ENCODE measurements at regions not wholly inside any gene's neighbourhood (a gene's known extent, or its start where the extent isn't known, plus 50 kb on each side); places are given as distances from the start of the nearest gene placed in this dataset.

DNA sequence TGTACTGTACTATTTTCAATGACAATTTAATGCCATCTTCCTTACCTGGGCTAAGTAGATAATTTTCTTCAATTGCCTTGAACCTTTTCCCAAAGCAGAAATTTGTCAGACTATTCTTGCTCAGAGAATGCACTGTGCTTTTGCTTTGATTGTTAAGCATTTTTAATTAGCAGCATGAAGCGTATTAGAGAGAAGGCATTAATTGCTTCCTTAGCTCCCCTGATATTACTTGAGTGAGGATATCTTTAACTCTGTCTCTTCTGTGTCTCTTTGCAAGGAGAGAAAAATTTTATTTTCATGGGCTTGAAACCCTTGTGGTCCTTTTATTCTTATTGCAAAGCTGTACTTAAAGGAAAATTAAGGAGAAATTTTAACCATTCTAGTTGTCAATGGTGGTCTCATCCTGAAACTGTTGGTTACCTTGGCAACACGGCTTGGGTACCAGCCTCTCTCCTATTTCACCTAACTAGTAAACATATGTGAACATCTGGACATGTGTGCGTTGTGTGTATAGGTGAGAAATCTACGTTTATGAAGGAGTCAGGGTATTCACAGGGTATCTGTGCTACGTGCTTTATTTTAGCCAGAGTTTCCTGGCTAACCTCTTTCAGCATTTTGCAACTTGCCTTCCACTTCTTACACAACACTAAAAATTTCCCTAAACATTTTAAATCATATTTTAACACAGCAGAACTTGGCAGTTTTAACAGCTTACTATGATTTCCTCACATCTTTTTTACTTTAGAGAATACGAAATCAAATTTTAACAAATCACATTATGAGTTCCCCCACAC is 225.5 kb downstream of the KLF5 start:
- POLR2A ChIA-PET (ENCODE audit: low non-redundant PET): no interaction called here
- no peak overlapping the region for H3K27ac ChIP-seq
- CTCF ChIA-PET: interaction anchor here (0.6 kb wide), 1 partner anchor 37 kb away, joined by 3 read pairs; no protein-coding TSS in a partner anchor
- no peak for DNase-seq (ENCODE audit: low spot score)
- TF ChIP-seq, protein P1, sequence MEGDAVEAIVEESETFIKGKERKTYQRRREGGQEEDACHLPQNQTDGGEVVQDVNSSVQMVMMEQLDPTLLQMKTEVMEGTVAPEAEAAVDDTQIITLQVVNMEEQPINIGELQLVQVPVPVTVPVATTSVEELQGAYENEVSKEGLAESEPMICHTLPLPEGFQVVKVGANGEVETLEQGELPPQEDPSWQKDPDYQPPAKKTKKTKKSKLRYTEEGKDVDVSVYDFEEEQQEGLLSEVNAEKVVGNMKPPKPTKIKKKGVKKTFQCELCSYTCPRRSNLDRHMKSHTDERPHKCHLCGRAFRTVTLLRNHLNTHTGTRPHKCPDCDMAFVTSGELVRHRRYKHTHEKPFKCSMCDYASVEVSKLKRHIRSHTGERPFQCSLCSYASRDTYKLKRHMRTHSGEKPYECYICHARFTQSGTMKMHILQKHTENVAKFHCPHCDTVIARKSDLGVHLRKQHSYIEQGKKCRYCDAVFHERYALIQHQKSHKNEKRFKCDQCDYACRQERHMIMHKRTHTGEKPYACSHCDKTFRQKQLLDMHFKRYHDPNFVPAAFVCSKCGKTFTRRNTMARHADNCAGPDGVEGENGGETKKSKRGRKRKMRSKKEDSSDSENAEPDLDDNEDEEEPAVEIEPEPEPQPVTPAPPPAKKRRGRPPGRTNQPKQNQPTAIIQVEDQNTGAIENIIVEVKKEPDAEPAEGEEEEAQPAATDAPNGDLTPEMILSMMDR (conservative IDR thresholded peaks at IDR 0.05; ENCODE audit: low read depth): no peak

DNA sequence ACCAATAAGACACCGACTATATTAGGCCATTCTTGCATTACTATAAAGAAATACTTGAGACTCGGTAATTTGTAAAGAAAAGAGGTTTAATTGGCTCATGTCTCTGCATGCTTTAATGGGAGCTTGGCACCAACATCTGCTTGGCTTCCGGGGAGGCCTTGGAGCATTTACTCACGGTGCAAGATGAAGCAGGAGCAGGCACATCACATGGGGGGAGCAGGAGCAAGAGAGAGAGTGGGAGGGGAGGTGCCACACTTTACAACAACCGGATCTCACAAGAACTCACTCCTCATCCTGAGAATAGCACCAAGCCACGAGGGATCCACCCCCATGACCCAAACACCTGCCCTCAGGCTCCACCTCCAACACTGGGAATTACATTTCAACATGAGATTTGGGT is 224.8 kb downstream of the KLF5 start:
- no peak overlapping the region for H3K27ac ChIP-seq
- POLR2A ChIA-PET (ENCODE audit: low non-redundant PET): no interaction called here
- DNase-seq (ENCODE audit: low spot score): no peak
- TF ChIP-seq, protein P1 (conservative IDR thresholded peaks at IDR 0.05; ENCODE audit: low read depth): no peak
- CTCF ChIA-PET: no interaction called here

DNA sequence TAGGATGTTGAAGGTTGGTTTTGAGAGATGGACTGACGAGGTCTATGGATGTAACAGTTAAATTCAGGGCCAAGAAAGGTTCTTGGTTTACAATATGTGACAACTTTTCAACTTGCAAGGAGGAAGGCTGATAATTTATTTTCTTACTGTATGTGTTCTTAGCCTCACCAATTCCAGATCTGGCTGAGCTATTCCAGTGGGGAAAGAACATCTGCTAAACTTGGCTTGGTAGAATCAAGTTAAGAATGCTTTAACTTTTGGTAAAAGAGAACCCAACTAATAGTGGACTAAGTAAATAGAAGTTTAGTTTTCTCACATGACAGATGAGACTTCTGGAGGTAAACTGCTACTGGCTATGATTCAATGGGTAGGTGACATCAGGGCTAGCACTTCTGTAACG is 222.9 kb downstream of the KLF5 start:
- CTCF ChIA-PET: no interaction called here
- H3K27ac ChIP-seq: no peak overlapping the region
- DNase-seq (ENCODE audit: low spot score): no peak
- TF ChIP-seq, protein P1 (conservative IDR thresholded peaks at IDR 0.05; ENCODE audit: low read depth): no peak
- POLR2A ChIA-PET (ENCODE audit: low non-redundant PET): no interaction called here

DNA sequence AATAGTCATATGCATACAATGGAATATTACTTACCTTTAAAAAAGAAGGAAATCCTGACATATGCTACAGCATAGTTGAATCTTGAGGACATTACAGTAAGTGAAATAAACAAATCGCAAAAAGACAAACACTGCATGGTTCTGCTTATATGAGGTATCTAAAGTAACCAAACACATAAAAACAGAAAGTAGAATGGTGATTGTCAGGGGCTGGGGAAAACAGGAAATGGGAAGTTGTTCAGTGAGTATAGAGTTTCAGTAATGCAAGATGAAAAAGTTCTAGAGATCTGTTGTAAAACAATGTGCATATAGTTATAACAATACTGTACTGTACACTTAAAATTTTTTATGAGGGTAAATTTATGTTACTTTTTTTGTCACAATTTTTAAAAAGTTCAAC is 219.4 kb downstream of the KLF5 start:
- no peak for DNase-seq (ENCODE audit: low spot score)
- ChIA-PET POLR2A (ENCODE audit: low non-redundant PET) (no interaction called here), CTCF (no interaction called here)
- TF ChIP-seq, protein P1 (conservative IDR thresholded peaks at IDR 0.05; ENCODE audit: low read depth): no peak
- H3K27ac ChIP-seq: no peak overlapping the region

DNA sequence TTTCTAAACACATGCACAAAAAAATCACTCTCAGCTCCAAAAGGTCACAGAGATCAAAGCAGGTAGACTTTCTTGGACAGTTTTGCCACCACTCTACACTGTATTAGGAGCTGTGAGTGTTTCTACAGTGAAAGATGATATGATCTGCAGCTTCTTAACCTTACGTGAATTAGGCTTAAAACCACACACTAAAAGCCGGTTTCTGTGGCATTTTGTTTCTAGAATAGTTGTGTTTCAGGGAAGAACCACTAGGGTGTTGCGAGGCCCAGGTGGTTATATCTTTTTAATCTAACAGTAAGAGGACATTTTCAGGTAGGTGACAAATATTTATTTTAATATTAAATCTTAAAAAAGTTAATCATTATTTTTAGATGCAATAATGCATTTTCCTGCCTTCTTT is 216.4 kb downstream of the KLF5 start:
- CTCF ChIA-PET: no interaction called here
- TF ChIP-seq, protein P1 (conservative IDR thresholded peaks at IDR 0.05; ENCODE audit: low read depth): no peak
- DNase-seq (ENCODE audit: low spot score): no peak
- H3K27ac ChIP-seq: no peak overlapping the region
- POLR2A ChIA-PET (ENCODE audit: low non-redundant PET): no interaction called here

DNA sequence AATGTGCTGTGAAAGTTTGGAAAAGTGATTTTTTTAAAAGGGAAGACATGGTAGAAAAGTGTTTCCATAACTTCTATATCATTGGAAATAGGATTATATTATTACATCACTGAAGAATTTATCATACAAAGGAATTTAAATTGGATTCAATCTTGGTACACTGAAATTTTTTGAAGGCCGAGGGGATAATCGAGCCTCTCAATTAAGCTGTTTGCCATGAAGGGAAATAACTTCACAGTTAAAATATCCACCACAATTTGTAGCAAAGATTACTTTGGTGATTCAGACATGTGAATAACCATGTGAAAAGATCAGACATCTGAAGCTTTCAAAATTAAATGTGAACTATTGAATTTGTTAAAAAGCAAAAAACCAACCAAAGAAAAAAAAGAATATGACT is 215.3 kb downstream of the KLF5 start:
- DNase-seq (ENCODE audit: low spot score): no peak
- TF ChIP-seq, protein P1 (conservative IDR thresholded peaks at IDR 0.05; ENCODE audit: low read depth): no peak
- POLR2A ChIA-PET (ENCODE audit: low non-redundant PET): no interaction called here
- H3K27ac ChIP-seq: no peak overlapping the region
- CTCF ChIA-PET: interaction anchor here (0.6 kb wide), 2 partner anchors 108 to 189 kb away, joined by 3 read pairs; no protein-coding TSS in a partner anchor

All from RWPE1 (cell line).